Fibroblast of lung (primary cell): ENCODE measurements at regions not wholly inside any gene's neighbourhood (a gene's known extent, or its start where the extent isn't known, plus 50 kb on each side); places are given as distances from the start of the nearest gene placed in this dataset.

Source experiments
- CTCF ChIP-seq, 2 donors: IDR thresholded peaks in 1 of 2; conservative IDR thresholded peaks in 1 of 2; 1 replicate in 1 of 2; 2 replicates in 1 of 2; pipeline ENCODE4 v1.5.1; 2011 to 2012; ENCODE audit warnings: low read length in 2 of 2, control low read depth in 1 of 2, inconsistent platforms in 1 of 2, low read depth in 1 of 2, mild to moderate bottlenecking in 1 of 2
- EZH2 ChIP-seq: IDR thresholded peaks from 2 replicates; pipeline ENCODE4 v1.5.1; 2012; ENCODE audit warnings: low read length, control low read depth, mild to moderate bottlenecking; ENCODE audit errors: missing control alignments

GRCh38 chr20:20806121-20807095 lies 94.0 kb upstream of the RALGAPA2 start:
- TF ChIP-seq EZH2 (no peak), CTCF (conservative IDR thresholded peaks at IDR 0.05 in 1 of 2, IDR thresholded peaks at IDR 0.05 in 1 of 2; ENCODE audit: low read depth in 1 of 2, low read length in 2 of 2) (no peak)
